GM19372 (cell line): ENCODE measurements at regions not wholly inside any gene's neighbourhood (a gene's known extent, or its start where the extent isn't known, plus 50 kb on each side); places are given as distances from the start of the nearest gene placed in this dataset.

Experiments used
- ATAC-seq: cut with Tn5 transposase; IDR thresholded peaks from one replicate; pipeline ENCODE4 v1.9.1; 2021; ENCODE audit warnings: mild to moderate bottlenecking, low read depth, moderate library complexity; ENCODE audit not compliant: unreplicated experiment

- ATAC-seq = no peak
These were observed 663.7 kb upstream of the B3GAT1 start for GRCh38 chr11:135075740-135076139.

DNA sequence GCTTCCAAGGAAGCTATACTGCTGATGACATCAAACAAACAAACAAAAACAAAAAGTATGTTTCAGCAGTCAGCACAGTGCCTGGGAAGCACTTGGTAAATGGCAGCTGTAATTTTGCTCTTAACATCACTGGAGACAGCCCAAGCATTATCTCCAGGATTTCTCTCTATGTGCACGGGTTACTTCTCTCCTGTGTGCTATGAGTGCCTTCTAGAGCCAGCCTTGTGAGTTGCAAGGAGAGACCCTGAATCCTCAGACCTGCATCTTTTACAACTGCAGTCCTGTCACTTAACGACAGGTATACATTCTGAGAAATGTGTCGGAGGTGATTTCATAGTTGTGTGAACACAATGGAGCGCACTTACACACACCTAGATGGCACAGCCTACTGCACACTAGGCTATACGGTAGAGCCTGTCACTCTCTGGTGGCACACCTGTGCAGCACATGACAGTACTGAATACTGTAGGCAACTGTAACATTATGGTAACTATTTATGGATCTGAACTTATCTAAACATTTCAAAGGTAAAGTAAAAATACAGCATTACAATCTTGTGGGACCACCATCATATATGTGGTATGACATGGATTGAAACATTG is 662.5 kb upstream of the B3GAT1 start:
- ATAC-seq = no peak

- no peak for ATAC-seq
These were observed 661.8 kb upstream of the B3GAT1 start for GRCh38 chr11:135073870-135074269.

- no peak for ATAC-seq
These were observed 661.3 kb upstream of the B3GAT1 start for GRCh38 chr11:135073381-135073780.

DNA sequence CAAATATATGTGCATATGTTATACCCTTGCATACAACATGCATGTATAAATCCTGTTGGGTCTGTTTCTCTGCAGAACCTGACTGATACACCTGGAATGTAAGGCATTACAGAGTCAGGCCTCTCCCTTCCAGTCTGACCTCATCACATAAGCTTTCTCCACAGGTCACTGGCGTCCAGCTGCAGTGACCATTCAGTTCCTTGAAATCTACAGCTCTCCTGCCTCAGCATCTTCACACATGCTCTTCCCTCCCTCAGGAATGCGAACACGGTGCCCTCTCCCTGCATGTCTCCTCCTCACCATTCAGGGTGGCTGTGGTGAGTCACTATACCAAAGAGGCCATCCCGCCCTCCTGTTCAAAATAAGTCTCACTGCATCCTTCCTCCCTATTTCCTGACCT is 657.8 kb upstream of the B3GAT1 start:
- no peak for ATAC-seq

- ATAC-seq = no peak
These were observed 657.0 kb upstream of the B3GAT1 start for GRCh38 chr11:135069063-135069462.

DNA sequence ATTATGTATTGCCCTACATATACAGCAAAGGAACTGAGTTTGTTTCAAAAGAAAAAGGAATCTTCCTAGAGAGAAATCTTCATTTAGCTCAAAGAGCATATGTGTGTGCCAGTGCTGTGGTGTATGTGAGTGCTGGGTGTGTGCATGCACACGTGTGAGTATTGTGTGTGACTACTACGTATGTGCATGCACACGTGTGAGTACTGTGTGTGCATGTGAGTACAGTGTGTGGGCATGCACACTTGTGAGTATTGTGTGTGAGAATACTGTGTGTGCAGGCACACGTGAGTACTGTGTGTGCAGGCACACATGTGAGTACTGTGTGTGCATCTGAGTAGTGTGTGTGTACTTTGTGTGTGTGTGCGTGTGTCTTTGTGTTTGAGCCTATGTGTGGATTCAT is 651.0 kb upstream of the B3GAT1 start:
- ATAC-seq = no peak

GRCh38 chr11:135061166-135061565 is 649.1 kb upstream of the B3GAT1 start:
- no peak for ATAC-seq

- ATAC-seq = no peak
These were observed 634.9 kb upstream of the B3GAT1 start for GRCh38 chr11:135046986-135047385.

GRCh38 chr11:135046556-135046955 is 634.5 kb upstream of the B3GAT1 start:
- no peak for ATAC-seq

DNA sequence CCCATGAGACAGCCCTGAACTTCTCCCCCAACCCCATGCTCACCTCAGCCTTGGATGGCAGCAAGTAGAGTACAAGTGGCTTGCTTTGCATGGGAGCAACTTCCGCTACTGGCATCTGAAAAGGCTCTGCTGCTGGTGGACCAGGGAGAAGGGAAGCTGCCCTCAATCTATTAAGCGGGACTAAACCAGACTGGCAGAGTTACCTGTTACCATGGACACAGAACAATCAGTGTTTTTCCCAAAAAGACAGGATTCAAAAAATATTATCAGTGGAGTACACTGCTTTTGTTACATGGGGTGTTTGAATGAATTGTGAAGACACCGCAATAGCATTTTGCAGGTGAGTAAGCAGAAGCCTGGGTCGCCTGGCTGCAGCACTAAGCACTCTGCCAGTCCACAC is 631.4 kb upstream of the B3GAT1 start:
- ATAC-seq = no peak

DNA sequence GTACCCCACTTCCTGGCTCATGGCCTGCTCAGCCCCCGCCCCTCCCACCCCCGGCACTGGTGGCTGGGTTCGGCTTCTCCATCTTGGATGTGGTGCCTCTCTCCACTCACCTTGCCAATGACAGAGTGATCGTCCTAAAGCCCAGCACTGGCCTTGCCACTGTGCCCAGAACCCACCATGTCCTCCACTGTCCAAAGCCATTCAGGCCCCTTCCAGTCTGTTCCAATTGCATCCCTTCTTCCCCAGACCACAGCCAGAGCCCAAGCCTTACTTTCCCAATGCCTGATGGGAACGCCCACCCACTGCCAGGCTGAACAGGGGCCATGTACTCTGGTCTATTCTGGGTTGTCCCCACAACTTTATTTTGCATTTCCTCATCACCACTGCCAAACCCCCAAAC is 625.8 kb upstream of the B3GAT1 start:
- ATAC-seq = no peak

GRCh38 chr11:135036488-135037297 is 624.7 kb upstream of the B3GAT1 start:
- ATAC-seq = no peak

DNA sequence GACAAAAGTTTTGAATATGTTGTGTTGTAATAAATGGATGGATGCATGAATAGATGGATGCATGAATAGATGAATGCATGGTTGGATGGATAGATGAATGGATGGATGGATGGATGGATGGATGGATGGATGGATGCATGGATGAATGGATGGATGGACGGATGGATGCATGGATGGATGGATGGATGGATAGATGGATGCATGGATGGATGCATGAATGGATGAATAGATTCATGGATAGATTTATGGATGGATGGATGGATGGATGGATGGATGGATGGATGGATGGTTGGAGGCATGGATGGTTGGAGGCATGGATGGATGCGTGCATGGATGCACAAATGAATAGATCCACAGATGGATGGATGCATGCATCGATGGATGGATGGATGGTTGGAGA is 623.2 kb upstream of the B3GAT1 start:
- no peak for ATAC-seq

- no peak for ATAC-seq
These were observed 621.5 kb upstream of the B3GAT1 start for GRCh38 chr11:135033540-135033939.

DNA sequence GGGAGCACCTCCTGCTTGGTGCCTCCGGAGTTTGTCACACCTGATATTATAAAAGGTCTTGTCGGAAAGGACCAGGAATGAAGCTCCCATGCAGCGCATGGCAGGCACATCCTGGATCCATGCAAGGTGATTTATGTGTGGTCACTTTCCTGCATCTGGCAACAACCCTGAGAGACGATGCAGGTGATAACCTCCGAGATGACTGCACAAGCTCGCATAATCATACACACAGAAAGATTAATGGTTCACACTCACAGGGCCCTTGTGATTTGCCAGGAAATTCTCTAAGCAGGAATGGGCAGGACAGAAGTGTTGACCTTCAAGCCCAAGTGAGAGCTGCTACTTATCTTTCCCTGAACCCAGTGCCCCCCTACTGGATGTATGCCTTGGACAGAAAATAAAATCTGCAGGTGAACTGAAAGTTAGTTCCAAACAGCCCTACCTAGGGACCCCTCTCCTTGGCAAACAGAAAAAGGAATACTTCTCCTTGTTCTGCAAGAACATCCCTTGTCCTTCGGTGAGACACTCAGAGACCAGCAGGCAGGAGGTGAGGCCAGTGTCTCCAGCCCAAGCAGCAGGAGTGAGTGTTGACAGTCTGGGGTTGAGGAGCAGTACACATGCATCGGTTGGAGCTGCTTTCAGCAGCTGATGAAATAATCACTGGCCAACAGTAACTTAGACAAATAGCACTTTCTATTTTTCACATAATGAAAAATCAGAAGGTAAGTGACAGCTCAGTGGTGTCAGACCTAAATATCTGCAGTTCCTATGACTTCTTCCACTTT is 619.4 kb upstream of the B3GAT1 start:
- no peak for ATAC-seq

GRCh38 chr11:135027461-135027860 is 615.4 kb upstream of the B3GAT1 start:
- ATAC-seq = no peak

DNA sequence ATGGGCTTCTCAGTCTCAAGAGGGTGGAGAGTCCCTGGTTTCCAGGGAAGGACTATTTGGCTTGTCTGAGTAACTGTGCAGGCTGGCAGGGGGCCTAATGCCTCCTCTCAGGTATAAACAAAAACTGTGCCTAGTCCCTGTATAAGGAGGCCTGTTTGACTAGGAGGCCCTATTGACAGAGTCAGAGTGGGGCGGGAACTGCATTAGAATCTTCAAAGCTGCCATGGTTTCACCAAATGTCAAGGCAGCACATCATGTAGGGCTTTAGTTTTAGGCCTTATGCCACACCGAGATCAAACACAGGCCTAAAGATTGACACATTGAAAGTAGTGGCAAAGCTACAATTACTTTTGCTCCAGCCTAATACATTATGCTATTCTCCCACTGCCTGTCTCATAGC is 611.5 kb upstream of the B3GAT1 start:
- no peak for ATAC-seq

- no peak for ATAC-seq
These were observed 610.4 kb upstream of the B3GAT1 start for GRCh38 chr11:135022454-135022853.

- ATAC-seq = no peak
These were observed 607.9 kb upstream of the B3GAT1 start for GRCh38 chr11:135019899-135020298.

GRCh38 chr11:135019343-135019871 is 607.4 kb upstream of the B3GAT1 start:
- no peak for ATAC-seq
